ENCODE measurements at regions not wholly inside any gene's neighbourhood (a gene's known extent, or its start where the extent isn't known, plus 50 kb on each side); places are given as distances from the start of the nearest gene placed in this dataset.

DNA sequence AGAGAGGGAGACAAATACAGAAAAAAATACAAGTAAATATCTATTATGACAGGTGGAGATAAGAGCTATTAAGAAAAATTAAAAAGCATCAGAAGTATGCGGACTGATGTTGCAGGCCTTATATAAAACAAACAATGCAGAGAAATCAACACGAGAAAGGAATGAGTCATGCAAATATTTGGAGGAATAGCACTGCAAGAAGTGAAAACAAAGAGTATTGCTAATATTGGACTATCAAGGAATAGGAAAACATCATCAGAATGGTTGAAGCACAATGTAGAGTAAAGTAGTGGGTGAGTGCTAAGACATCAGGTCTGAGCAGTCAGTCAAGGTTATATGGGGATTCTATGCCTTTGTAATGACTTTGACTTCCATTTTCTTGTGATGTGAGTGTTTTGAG is 657.5 kb upstream of the GJE1 start:
- TF ChIP-seq, protein P1, sequence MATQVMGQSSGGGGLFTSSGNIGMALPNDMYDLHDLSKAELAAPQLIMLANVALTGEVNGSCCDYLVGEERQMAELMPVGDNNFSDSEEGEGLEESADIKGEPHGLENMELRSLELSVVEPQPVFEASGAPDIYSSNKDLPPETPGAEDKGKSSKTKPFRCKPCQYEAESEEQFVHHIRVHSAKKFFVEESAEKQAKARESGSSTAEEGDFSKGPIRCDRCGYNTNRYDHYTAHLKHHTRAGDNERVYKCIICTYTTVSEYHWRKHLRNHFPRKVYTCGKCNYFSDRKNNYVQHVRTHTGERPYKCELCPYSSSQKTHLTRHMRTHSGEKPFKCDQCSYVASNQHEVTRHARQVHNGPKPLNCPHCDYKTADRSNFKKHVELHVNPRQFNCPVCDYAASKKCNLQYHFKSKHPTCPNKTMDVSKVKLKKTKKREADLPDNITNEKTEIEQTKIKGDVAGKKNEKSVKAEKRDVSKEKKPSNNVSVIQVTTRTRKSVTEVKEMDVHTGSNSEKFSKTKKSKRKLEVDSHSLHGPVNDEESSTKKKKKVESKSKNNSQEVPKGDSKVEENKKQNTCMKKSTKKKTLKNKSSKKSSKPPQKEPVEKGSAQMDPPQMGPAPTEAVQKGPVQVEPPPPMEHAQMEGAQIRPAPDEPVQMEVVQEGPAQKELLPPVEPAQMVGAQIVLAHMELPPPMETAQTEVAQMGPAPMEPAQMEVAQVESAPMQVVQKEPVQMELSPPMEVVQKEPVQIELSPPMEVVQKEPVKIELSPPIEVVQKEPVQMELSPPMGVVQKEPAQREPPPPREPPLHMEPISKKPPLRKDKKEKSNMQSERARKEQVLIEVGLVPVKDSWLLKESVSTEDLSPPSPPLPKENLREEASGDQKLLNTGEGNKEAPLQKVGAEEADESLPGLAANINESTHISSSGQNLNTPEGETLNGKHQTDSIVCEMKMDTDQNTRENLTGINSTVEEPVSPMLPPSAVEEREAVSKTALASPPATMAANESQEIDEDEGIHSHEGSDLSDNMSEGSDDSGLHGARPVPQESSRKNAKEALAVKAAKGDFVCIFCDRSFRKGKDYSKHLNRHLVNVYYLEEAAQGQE (IDR thresholded peaks at IDR 0.05; ENCODE audit: borderline replicate concordance): no peak
- TF ChIP-seq POLR2AphosphoS5 (IDR thresholded peaks at IDR 0.05): no peak
- no peak for TF ChIP-seq EP300 (conservative IDR thresholded peaks at IDR 0.05; ENCODE audit: poor library complexity, severe bottlenecking)
- no peak for TF ChIP-seq MXI1 (conservative IDR thresholded peaks at IDR 0.05; ENCODE audit: poor library complexity, severe bottlenecking)
- TF ChIP-seq RAD21 (conservative IDR thresholded peaks at IDR 0.05): no peak

DNA sequence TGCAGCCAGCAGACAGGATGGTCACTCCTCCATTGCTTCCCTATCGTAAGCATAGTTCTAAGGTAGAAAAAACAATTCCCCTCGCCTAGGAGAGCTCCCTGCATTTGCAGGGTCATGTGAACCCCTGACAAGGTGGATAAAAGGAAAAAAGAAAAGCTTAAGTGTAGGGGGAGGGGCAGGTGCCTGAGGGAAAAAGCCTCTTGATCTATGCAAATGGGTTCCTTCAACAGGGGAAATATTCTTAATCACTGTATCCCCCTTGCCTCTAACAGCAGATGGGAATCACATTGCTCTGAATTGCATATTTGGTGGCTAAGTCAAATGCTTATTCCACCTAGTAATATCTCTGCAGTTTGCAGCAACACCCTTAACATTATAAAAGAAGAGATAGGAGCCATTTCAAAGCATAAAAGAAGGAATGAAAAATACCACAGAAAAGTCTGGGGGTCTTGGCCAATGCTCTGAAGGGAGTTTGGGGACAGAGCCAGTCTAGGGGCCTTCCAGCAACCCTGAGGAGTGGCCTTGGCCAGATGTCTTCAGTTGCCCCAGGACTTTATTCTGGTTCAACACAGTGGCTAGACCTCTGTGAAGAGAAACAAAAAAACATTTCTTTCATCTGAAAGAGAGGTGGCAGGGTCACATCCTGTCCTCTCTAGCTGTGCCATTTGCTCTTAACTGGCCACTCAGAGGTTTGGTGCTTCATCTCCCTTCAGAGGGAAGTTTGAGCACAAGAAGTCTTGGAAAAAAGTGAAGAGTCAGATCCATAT is 660.4 kb upstream of the GJE1 start:
- Histone ChIP-seq H3K36me3 (ENCODE audit: insufficient read depth, low read length) (no peaks in the 10 kb centered on the region), H3F3A (ENCODE audit: insufficient read depth, low read length, poor library complexity, severe bottlenecking) (no peaks in the 10 kb centered on the region), H3K9me2 (ENCODE audit: insufficient read depth, low read length) (no peaks in the 10 kb centered on the region), H3K9ac (ENCODE audit: low read length) (no peak overlapping the region), H3K27ac (ENCODE audit: low read length) (no peak overlapping the region), H4K20me1 (ENCODE audit: insufficient read depth) (no peaks in the 10 kb centered on the region), H3K4me3 (ENCODE audit: low read length) (no peak overlapping the region), H3K79me2 (replicated peaks; ENCODE audit: insufficient read depth, low read length) (no peaks in the 10 kb centered on the region), H2AFZ (ENCODE audit: low read depth, low read length) (no peak overlapping the region), H3K27me3 (ENCODE audit: insufficient read depth, low read depth, low read length) (no peaks in the 10 kb centered on the region), H3K9me3 (ENCODE audit: low read length) (no peaks in the 10 kb centered on the region), H3K4me2 (ENCODE audit: low read length) (no peak overlapping the region)
- TF ChIP-seq POLR2AphosphoS5 (IDR thresholded peaks at IDR 0.05) (no peak), MXI1 (conservative IDR thresholded peaks at IDR 0.05; ENCODE audit: poor library complexity, severe bottlenecking) (no peak)

More for the DNA sequence above, 657.5 kb upstream of the GJE1 start:
- Histone ChIP-seq H3K4me2 (ENCODE audit: low read length) (no peak overlapping the region), H3K9me3 (ENCODE audit: low read length) (no peaks in the 10 kb centered on the region), H3K9ac (ENCODE audit: low read length) (no peak overlapping the region), H3K27me3 (ENCODE audit: insufficient read depth, low read depth, low read length) (no peaks in the 10 kb centered on the region), H3K36me3 (ENCODE audit: insufficient read depth, low read length) (no peaks in the 10 kb centered on the region), H3K4me3 (ENCODE audit: low read length) (no peak overlapping the region), H4K20me1 (ENCODE audit: insufficient read depth) (no peaks in the 10 kb centered on the region), H3K9me2 (ENCODE audit: insufficient read depth, low read length) (no peaks in the 10 kb centered on the region), H3K79me2 (replicated peaks; ENCODE audit: insufficient read depth, low read length) (no peaks in the 10 kb centered on the region), H3K27ac (ENCODE audit: low read length) (no peak overlapping the region), H3F3A (ENCODE audit: insufficient read depth, low read length, poor library complexity, severe bottlenecking) (no peaks in the 10 kb centered on the region), H2AFZ (ENCODE audit: low read depth, low read length) (no peak overlapping the region)

- no peak overlapping the region for H3K4me2 ChIP-seq (ENCODE audit: low read length)
- no peaks in the 10 kb centered on the region for H4K20me1 ChIP-seq (ENCODE audit: insufficient read depth)
- H3K79me2 ChIP-seq (replicated peaks; ENCODE audit: insufficient read depth, low read length): no peaks in the 10 kb centered on the region
- no peak overlapping the region for H3K27ac ChIP-seq (ENCODE audit: low read length)
- H2AFZ ChIP-seq (ENCODE audit: low read depth, low read length): no peak overlapping the region
- H3K9me3 ChIP-seq (ENCODE audit: low read length): no peaks in the 10 kb centered on the region
- no peak overlapping the region for H3K9ac ChIP-seq (ENCODE audit: low read length)
- H3K36me3 ChIP-seq (ENCODE audit: insufficient read depth, low read length): no peaks in the 10 kb centered on the region
- TF ChIP-seq MXI1 (conservative IDR thresholded peaks at IDR 0.05; ENCODE audit: poor library complexity, severe bottlenecking): no peak
- TF ChIP-seq EP300 (conservative IDR thresholded peaks at IDR 0.05; ENCODE audit: poor library complexity, severe bottlenecking): no peak
- no peak for TF ChIP-seq EZH2 (IDR thresholded peaks at IDR 0.05; ENCODE audit: borderline replicate concordance, insufficient read depth, low read length, poor library complexity, severe bottlenecking)
- no peak for TF ChIP-seq POLR2AphosphoS5 (IDR thresholded peaks at IDR 0.05)
- no peak for TF ChIP-seq SMC3 (conservative IDR thresholded peaks at IDR 0.05; ENCODE audit: poor library complexity)
- TF ChIP-seq RAD21 (conservative IDR thresholded peaks at IDR 0.05): no peak
- TF ChIP-seq, protein P1 (IDR thresholded peaks at IDR 0.05; ENCODE audit: borderline replicate concordance): no peak
- no peak for TF ChIP-seq TAF1 (IDR thresholded peaks at IDR 0.05; ENCODE audit: low read depth)
- no peak for TF ChIP-seq CTCF (IDR thresholded peaks at IDR 0.05; ENCODE audit: poor library complexity, severe bottlenecking)
- no peaks in the 10 kb centered on the region for H3K9me2 ChIP-seq (ENCODE audit: insufficient read depth, low read length)
- no peak overlapping the region for H3K4me3 ChIP-seq (ENCODE audit: low read length)
- H3F3A ChIP-seq (ENCODE audit: insufficient read depth, low read length, poor library complexity, severe bottlenecking): no peaks in the 10 kb centered on the region
- no peaks in the 10 kb centered on the region for H3K27me3 ChIP-seq (ENCODE audit: insufficient read depth, low read depth, low read length)
These were observed 661.9 kb upstream of the GJE1 start for GRCh38 chr6:141470810-141471209.

All from neural cell (in vitro differentiated cells).